ENCODE measurements at regions not wholly inside any gene's neighbourhood (a gene's known extent, or its start where the extent isn't known, plus 50 kb on each side); places are given as distances from the start of the nearest gene placed in this dataset.

DNA sequence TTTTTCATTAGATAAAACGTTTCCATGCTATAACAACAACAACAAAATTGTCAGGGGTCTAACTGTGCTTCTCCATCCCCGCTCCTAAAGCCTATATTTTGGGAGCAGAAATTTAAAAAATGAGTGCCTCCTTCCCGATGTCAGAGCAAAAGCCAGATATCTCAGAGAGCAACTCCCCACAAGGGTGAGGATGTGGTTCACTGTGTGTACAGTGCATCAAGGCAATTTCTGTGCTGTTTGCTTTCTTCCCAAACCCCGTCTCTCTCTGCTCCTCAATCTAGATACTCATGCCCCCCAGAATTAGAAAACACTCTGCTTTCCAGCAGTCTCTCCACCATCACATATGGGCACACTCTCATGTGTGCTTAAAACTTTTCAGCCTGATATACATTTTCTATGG is 76.7 kb upstream of the MBNL1 start:
- Histone ChIP-seq H3K79me1 (ENCODE audit: insufficient read depth, low read depth, low read length, poor library complexity, severe bottlenecking) (no peaks in the 10 kb centered on the region), H3K9me3 (ENCODE audit: control insufficient read depth, low read depth, low read length) (no peaks in the 10 kb centered on the region), H2BK120ac (ENCODE audit: low read depth, low read length, poor library complexity, severe bottlenecking) (no peak overlapping the region), H3K4me2 (ENCODE audit: insufficient read depth, insufficient read length, low read length) (no peak overlapping the region), H3K79me2 (ENCODE audit: insufficient read depth, low read length) (no peaks in the 10 kb centered on the region), H2BK5ac (ENCODE audit: insufficient read length, low read length) (no peak overlapping the region), H2AFZ (ENCODE audit: low read length) (no peak overlapping the region), H3T11ph (ENCODE audit: low read length) (no peak overlapping the region), H3K23me2 (ENCODE audit: insufficient read length, low read depth, low read length, poor library complexity, severe bottlenecking) (no peaks in the 10 kb centered on the region), H3K23ac (ENCODE audit: insufficient read length, low read depth, low read length) (no peak overlapping the region), H2AK5ac (ENCODE audit: insufficient read length, low read length) (no peak overlapping the region), H3K9ac (ENCODE audit: extremely low read depth, insufficient read length, low read length) (no peak overlapping the region), H2BK20ac (ENCODE audit: low read depth, low read length, poor library complexity, severe bottlenecking) (no peak overlapping the region), H3K56ac (ENCODE audit: insufficient read length, low read depth, low read length) (no peak overlapping the region), H4K20me1 (ENCODE audit: control insufficient read depth, insufficient read depth, insufficient read length) (no peaks in the 10 kb centered on the region), H3K4ac (ENCODE audit: low read depth, low read length) (no peak overlapping the region), H3K14ac (ENCODE audit: insufficient read depth, low read length) (no peak overlapping the region), H2BK12ac (ENCODE audit: insufficient read length, low read depth, low read length) (no peak overlapping the region), H4K5ac (ENCODE audit: insufficient read length, low read depth, low read length) (no peak overlapping the region), H4K91ac (ENCODE audit: insufficient read length, low read depth, low read length) (no peak overlapping the region), H4K8ac (replicated peaks; ENCODE audit: insufficient read length, low read depth, low read length) (no peak overlapping the region), H3K18ac (ENCODE audit: insufficient read length, low read depth, low read length) (no peak overlapping the region), H2BK15ac (ENCODE audit: low read depth, low read length) (no peak overlapping the region), H3K27ac (ENCODE audit: insufficient read length, low read depth, low read length) (no peak overlapping the region), H3K27me3 (ENCODE audit: insufficient read depth, low read length) (no peaks in the 10 kb centered on the region), H3K4me1 (ENCODE audit: insufficient read depth, low read length) (no peaks in the 10 kb centered on the region)
- no peak for DNase-seq
- Mint-ChIP-seq H3K36me3 (ENCODE audit: insufficient read depth in 1 of 3, low read depth in 3 of 3) (no peaks in the 10 kb centered on the region), H3K4me3 (no peak overlapping the region), H3K4me1 (no peaks in the 10 kb centered on the region), H3K27ac (no peak overlapping the region), H3K27me3 (ENCODE audit: low read depth) (no peaks in the 10 kb centered on the region), H3K9me3 (no peaks in the 10 kb centered on the region)
- no CpG with 5 or more reads among the region's 4 CpGs for WGBS (ENCODE audit: extremely low coverage, insufficient read length, low lambda C conversion rate)
- TF ChIP-seq, protein P1, sequence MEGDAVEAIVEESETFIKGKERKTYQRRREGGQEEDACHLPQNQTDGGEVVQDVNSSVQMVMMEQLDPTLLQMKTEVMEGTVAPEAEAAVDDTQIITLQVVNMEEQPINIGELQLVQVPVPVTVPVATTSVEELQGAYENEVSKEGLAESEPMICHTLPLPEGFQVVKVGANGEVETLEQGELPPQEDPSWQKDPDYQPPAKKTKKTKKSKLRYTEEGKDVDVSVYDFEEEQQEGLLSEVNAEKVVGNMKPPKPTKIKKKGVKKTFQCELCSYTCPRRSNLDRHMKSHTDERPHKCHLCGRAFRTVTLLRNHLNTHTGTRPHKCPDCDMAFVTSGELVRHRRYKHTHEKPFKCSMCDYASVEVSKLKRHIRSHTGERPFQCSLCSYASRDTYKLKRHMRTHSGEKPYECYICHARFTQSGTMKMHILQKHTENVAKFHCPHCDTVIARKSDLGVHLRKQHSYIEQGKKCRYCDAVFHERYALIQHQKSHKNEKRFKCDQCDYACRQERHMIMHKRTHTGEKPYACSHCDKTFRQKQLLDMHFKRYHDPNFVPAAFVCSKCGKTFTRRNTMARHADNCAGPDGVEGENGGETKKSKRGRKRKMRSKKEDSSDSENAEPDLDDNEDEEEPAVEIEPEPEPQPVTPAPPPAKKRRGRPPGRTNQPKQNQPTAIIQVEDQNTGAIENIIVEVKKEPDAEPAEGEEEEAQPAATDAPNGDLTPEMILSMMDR (conservative IDR thresholded peaks at IDR 0.05) = no peak

Data from H9 (cell line).